Daoy (cell line): ENCODE measurements at regions not wholly inside any gene's neighbourhood (a gene's known extent, or its start where the extent isn't known, plus 50 kb on each side); places are given as distances from the start of the nearest gene placed in this dataset.
"Not testable (repeated sequence)": the region's sequence is repeated elsewhere in the genome, so short reads cannot be mapped to it uniquely, and the experiment has no call there.

Experiments used
- DNase-seq: peaks from one replicate; pipeline ENCODE4 v3.0.0-alpha.2; 2015; ENCODE audit warnings: low read depth

DNA sequence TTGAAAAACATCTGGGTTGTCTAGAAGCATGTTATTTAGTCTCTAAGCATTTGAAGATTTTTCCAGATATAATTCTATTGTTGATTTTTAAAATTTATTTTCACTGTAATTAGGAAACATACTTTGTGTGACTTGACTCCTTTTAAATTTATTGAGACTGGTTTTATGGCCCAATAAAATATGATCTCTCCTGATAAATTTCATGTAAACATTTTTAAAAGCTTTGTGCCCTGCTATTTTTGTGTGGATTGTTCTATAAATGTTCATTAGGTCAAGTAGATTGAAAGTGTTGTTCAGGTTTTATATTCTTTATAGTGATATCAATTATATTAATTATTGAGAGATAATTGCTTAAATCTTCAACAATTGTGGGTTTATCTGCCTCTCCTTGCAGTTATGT lies 105.4 kb downstream of the RFX6 start:
- DNase-seq, result no peak

DNA sequence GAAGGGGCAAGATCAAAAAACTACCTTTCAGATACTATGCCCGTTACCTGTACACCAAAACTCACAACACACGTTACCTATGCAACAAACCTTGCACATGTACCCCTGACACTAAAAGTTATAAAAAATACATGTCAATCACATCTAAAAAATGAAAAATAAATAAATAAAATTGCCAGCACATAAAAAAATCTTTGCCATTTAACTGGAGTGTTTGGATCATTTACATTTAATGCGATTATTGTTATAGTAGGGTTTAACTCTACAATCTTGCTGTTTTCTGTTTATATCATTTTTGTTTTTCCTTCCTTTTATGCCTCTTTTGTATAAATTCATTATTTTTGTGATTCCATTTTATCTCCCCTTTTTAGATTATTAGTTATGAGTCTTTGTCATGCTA lies 106.3 kb downstream of the RFX6 start:
- no peak for DNase-seq

DNA sequence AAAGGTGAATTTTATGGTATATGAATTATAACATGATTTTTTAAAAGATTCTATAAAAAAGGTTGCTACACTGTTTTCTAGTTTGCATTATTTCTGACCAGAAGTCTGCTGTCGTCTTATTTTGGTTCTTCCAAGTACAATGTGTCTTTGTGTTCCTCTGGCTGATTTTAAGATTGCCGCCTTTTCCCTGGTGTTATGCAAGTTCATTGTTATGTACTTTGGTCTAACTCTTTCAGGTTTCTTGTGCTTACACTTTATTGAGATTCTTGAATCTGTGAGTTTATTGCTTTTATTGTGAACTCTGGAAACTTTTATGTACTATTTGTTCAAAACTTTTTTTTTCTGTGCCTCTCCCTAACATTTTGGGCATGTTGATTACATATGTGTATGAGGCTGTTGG lies 109.8 kb downstream of the RFX6 start:
- DNase-seq, result no peak

DNA sequence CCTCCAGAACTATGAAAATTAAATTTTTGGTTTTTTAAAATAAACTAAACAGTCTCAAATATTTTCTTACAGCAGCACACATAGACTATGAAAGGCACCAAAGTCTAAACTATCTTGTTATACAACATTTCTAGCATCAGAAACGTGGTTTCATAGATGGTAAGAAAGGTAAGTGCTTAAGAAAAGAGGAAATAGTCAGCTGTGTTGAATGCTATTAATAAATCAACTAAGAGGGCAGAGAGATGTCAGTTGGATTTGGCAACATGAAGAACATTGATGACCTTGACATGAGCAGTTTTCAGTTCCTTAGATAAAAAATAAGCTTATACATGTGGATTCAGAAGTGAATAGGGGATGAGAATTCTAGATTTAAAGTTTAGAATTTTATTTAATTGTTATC lies 113.6 kb downstream of the RFX6 start:
- DNase-seq, result no peak

DNA sequence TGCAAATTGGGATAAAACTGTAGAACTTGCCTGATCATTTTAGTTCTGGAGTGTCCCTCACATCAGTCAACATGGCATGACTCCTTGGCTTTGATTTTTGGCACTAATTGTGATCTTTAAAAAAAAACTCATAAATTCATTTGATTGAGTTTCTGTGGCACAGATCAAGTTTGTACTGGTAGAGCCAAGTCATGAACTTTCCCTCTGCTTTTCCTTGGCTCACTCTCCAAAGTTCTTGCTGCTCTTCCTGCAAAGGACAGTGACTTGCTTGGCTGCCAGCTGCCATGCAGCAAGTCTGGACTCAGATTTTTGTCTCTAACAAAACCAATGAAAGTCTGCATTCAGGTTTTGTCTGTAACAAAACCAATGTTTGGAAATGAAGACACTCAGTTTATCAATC lies 115.5 kb downstream of the RFX6 start:
- no peak for DNase-seq

DNA sequence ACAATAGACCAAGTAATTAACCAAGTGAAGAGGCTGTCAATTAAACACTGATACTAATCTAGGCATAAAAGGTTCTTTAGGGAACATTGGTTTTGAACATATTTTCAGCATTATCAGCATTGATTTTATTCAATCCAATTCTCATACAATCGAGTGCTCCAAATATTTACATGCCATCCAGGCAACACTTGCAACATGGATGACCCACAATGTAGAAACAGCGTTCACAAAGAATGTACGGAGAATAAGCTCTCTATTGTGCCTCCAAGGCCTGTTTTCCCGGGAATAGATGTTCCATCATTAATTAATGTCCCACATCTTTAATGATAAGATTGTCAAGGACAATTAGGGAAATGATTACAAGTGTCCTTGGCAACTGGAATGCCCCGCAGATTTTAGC lies 117.4 kb downstream of the RFX6 start:
- DNase-seq, result no peak

DNA sequence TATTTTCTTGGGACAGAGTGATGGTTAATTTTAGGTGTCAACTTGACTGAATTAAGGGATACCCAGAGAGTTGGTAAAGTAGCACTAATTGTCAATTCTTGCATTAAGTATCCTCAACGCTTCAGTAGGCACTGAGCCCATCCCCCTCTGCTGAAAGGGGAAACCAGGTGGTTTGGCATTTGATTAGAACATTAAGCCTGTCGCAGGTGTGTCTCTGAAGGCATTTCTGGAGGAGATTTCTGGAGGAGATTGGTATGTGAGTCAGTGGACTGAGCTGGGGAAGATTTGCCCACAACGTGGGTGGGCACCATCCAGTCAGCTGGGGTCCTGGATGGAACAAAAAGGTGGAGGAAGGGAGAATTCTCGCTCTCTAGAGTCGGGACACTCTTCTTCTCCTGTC lies 119.8 kb downstream of the RFX6 start:
- DNase-seq, result no peak

DNA sequence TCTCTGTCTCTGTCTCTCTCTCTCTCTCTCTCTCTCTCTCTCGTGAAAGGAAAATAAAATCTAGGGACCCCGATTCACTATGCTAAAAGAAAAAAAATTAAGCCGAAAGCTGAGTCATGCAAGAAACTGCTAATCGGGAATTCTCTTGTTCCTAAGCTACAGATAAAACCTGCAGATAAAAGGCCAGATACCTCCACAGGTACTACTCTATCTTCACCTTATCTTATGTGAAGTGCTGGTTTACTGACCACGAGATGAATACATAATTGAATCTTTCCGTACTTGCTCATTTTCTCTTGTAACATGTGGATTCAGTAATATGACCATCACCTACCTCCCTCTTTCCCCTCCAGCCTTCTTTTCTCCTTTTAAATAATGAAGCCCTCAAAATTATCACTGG lies 120.5 kb downstream of the RFX6 start:
- no peak for DNase-seq

DNA sequence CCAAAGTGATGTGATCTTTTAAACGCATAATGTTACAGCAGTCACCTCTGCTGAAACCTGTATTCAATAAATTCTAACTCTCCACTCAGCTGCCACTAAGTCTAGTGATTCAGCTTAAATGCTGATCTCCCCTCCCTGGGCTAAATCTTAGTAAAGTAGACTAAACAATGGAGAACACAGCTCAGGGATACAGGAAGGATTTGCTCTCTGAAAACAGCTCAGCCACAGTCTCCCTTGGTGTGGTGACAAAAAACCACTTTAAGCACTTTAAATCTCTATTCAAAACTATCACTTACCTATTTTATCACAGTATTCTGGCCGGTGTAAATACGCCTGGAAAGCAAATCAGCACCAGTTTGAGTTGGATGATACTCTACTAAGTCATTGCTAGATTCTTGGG lies 130.6 kb downstream of the RFX6 start:
- no peak for DNase-seq

DNA sequence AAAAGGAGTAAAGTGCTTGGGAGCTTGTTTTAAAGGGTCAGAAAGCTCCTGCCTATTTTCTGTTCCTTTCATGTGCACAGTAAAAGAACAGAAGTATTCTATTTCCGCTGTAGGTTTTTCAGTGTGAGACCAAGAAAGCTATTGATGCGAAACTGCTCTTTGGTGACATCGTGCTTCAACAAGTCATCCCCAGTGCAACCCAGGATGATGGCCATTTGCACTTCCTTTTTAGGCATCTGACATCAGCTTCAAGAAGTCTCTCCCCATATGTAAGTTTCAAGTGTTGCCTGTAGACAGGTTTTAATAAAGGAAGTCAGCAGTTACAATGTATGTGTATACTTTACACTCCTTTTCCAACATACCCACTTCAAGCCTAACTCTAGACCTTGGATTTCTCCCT lies 131.6 kb downstream of the RFX6 start:
- no peak for DNase-seq

DNA sequence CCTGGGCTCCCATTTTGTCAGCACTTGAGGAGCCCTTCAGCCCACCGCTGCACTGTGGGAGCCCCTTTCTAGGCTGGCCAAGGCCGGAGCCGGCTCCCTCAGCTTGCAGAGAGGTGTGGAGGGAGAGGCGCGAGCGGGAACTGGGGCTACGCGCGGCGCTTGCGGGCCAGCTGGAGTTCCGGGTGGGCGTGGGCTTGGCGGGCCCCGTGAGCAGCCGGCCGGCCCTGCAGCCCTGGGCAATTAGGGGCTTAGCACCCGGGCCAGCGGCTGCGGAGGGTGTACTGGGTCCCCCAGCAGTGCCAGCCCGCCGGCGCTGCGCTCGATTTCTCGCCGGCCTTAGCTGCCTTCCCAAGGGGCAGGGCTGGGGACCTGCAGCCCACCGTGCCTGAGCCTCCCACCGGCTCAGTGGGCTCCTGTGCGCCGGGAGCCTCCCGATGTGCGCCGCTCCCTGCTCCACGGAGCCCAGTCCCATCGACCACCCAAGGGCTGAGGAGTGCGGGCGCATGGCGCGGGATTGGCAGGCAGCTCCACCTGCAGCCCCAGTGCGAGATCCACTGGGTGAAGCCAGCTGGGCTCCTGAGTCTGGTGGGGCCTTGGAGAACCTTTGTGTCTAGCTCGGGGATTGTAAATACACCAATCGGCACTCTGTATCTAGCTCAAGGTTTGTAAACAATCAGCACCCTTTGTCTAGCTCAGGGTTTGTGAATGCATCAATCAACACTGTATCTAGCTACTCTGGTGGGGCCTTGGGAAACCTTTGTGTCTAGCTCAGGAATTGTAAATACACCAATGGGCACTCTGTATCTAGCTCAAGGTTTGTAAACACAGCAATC lies 137.8 kb downstream of the RFX6 start:
- DNase-seq, result not testable (repeated sequence)

DNA sequence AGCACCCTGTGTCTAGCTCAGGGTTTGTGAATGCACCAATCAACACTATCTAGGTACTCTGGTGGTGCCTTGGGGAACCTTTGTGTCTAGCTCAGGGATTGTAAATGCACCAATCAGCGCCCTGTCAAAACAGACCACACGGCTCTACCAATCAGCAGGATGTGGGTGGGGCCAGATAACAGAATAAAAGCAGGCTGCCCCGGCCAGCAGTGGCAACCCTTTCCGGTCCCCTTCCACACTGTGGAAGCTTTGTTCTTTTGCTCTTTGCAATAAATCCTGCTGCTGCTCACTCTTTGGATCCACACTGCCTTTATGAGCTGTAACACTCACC lies 138.4 kb downstream of the RFX6 start:
- not testable (repeated sequence) for DNase-seq

DNA sequence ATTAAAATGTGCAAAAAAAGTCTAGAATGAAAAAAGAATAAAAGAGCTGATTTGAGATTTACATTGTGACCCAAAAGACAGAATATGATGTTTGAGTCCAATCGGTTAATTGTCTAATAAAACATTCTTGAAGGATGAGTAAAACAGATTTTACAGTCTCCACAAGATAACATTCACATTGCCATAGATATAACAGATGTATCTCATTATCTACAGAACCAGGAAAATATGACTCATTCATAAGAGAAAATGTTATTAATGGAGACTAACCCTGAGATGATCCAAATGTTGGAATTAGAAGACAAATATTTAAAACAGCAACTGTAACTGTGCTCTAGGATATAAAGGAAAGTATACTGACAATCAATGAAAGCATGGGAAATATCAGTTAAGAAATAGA lies 141.7 kb downstream of the RFX6 start:
- no peak for DNase-seq

DNA sequence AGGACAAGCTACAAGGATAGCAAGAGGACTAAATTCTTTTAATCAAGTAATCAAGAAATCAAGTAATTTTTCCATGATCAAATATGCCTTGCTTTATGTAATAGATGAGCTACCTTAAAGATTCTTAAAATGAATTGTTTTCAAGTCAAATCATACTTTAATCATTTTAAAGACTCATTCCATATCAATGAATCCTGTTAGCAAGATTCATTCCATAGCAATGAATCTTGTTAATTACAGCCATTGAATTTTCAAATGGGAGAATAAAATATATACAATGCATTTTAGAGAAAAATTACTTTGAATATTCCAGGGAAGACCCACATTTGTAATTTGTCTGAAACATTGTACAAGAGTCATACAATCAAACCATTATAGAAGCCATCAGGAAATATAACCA lies 145.7 kb downstream of the RFX6 start:
- no peak for DNase-seq

DNA sequence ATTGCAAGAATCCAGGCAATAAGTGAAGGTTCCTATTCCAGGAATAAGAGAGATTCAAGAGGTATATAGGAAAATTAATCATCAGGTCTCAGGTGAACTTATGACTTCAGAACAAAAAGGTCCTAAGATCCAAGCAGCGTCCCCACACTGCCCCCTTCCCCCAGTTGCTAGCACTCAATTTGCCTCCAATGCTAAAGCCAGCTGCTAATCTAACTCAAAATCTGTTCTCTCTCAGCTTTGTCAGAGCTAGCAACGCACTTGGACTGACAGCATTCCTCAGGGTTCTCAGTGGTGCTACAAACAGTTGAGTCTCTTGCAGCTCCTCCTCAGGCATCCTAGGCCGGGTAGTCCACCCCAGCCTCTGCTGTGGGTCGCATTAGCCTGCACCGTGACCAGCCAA lies 148.3 kb downstream of the RFX6 start:
- DNase-seq, result no peak

DNA sequence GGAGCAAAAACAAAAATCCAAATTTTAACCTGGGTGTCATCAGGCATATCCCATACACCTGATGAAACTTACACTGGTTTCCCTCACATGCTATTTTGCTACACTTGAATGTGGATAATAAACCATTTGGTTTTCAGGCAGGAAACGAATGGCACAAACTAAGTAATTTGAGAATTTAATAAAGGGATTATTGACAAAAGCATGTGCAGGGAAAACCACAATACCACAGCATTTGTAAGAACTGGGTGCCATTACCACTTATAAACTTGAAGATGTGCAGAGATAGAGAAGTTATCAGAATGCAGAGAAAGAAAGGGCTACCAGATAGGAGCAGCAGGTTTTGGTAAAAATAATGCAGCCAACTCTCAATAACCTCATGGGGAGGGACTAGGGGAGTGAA lies 151.2 kb downstream of the RFX6 start:
- no peak for DNase-seq

DNA sequence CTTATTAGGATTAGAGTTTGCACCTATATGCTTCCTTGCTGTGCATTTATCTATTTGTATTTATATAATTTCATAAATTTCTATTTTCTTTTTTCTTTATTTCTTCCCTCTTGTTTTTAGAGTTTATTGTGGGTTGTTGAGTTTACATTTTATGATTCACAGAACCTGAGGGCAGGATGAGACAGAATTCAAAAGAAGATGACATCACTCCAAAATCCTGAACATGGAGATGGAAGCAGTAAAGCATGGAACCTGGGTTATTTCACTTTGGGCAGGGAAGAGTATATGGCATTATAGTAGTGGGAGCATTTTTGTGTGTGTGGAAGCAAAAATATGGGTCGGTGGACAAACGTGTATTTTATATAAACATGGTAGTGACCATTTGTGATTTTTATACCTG lies 157.5 kb downstream of the RFX6 start:
- no peak for DNase-seq

DNA sequence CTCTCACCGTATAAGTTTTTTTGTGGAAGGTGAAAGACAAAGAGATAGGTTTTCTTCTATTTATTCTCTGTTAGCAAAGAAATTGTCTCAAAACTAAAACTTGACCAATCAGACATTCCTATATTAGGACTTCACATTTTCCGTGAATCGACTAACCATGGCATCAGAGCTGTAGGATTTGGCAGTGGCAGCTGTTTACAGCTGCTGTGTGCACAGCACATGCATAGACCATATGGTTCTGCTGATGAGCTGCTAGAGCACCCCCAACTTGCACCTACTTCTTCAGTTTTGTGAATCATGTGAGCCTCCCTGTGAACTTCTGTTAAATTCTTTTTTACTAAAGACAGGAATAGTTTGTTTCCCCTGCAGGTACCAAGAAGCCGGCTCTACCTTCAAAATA lies 157.9 kb downstream of the RFX6 start:
- no peak for DNase-seq

DNA sequence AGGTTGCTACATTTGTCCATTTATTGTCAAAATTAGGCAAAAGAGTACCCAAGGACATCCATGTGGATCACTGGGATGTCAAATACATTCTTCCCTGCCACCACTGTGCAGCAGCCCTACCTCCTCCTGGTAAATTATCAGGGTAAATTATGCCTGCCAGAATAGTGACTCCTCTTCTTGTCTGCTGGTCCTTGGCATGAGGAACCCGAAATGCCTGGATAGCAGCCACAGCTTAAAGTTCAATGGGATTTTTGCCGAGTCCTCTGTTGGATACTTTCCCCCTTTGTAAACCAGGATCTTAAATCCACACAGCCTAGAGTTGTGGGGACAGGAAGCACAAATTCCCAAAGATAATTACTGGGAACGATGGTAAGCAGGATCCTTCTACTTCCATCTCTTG lies 173.3 kb downstream of the RFX6 start:
- no peak for DNase-seq

DNA sequence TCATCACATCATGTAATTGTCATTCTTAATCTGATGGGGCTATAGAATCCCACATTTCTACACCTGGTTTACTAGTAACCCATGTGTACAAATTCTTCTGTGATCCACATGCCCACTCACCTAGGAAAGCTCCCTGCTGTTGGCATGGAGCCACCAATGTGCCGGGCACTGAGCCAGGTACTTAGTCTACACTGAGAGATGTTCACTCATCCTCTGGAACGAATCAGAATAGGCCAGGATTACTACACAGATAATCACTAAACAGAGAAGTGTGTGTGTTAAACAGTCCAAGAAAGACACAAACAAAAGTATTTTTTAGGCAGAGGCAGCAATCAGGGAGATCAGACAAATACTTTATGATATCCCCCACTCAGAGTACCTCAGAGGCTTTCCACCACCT lies 193.2 kb upstream of the VGLL2 start:
- no peak for DNase-seq

DNA sequence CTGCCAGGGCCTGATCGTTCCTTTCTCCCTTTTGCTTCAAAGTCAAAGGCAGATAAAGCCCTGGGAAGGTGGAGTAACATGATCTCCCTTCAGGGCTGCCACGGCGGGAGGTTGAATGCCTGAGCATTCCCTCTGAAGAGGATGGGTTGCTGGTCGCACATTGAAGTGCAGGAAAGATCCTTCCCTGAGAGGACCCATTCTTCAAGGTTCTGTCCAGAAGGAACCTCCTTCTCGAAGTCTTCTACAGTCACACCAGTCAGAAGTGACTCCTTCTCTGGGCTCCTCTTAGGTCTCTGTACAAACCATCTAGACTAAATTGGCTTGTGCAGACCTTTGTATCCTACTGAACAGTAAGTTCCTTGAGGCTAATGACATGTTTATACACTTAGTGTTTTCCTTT lies 192.6 kb upstream of the VGLL2 start:
- no peak for DNase-seq

DNA sequence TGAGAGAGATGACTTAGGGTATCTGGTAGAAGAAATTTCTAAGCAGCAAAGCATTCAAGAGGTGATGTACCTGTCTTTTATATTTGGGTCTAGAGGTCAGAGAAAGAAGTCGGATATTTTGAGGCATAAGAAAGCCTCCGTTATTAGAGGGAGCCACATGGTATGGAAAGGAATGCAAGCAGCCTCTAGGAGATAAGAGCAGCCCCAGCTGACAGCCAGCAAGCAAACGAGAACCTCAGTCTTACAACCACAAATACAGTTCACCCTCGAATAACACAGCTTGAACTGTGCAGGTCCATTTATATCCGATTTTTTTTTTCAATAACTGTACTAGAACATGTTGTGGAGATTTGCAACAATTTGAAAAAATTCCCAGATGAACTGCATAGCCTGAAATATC lies 190.7 kb upstream of the VGLL2 start:
- DNase-seq, result no peak

DNA sequence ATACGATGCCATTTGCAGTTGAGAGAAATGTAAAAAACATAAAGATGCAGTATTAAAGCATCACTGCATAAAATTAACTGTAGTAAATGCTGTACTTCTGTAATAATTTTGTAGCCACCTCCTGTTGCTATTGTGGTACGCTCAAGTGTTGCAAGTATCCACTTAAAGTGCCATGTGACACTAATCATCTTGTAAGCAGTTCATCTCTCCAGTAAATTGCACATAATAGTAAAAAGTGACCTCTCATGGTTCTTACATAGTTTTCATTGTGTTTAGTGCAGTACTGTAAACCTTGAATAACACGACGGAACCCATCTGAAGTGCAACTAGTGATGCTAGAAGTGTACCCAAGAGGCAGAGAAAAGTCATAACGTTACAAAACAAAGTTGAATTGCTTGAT lies 190.1 kb upstream of the VGLL2 start:
- no peak for DNase-seq

DNA sequence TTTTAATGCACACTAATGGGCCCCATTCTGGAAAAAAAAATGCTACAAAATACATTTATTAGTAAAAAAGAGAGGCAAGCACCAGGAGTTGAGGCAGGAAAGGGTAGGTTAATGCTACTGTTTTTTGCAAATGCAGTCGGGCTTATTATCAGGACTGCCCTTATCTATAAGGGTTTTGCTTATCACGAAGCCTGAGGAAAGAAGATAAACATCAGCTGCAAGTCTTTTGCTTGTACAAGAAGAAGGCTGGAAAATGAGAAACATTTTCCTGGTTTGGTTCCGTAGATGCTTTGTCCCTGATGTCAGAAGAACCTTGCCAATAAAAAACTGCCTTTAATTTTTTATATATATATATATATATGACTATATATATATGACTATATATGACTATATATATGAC lies 189.3 kb upstream of the VGLL2 start:
- no peak for DNase-seq

DNA sequence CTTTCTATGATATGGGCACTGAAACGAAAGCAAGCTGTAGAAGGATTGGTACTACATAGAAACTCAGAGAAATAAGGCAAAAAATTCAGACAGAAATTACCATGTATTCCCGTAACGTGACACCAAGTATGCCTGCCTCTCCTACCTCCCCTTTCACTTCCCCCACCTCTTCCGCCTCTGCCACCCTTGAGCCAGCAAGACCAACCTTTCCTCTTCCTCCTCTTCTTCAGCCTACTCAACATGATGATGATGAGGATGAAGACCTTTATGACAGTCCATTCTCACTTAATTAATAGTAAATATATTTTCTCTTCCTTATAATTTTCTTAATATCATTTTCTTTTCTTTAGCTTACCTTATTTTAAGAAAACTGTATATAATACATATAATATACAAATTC lies 188.1 kb upstream of the VGLL2 start:
- DNase-seq, result no peak
